Lung (tissue), 11 donors: ENCODE measurements at regions not wholly inside any gene's neighbourhood (a gene's known extent, or its start where the extent isn't known, plus 50 kb on each side); places are given as distances from the start of the nearest gene placed in this dataset.

Source experiments
- ATAC-seq: fragments of 200-7000 bp; cut with Tn5 transposase; one replicate; pipeline ENCODE4 v1.9.1; 2020; ENCODE audit warnings: moderate number of reproducible peaks; ENCODE audit not compliant: insufficient read depth, low FRiP score
- DNase-seq, 3 donors: peaks; one replicate each; pipeline ENCODE4 v3.0.0-alpha.2; 2013 to 2017
- H3K27ac ChIP-seq, 2 donors: one replicate each; pipeline ENCODE4 v1.5.1; 2013; ENCODE audit warnings: mild to moderate bottlenecking in 2 of 2, moderate library complexity in 2 of 2, control low read depth in 1 of 2, inconsistent platforms in 1 of 2, low read depth in 1 of 2, low read length in 1 of 2
- H3K27me3 ChIP-seq, 3 donors: one replicate each; pipeline ENCODE4 v1.5.1; 2013; ENCODE audit warnings: low read length in 2 of 3; ENCODE audit not compliant: control insufficient read depth in 3 of 3, insufficient read depth in 3 of 3
- H3K36me3 ChIP-seq, 4 donors: one replicate each; pipeline ENCODE4 v1.5.1; 2013; ENCODE audit warnings: low read length in 4 of 4, mild to moderate bottlenecking in 1 of 4, moderate library complexity in 1 of 4; ENCODE audit not compliant: control insufficient read depth in 4 of 4, insufficient read depth in 4 of 4
- H3K4me1 ChIP-seq, 5 donors: one replicate each; pipeline ENCODE4 v1.5.1; 2013; ENCODE audit warnings: low read length in 5 of 5, mild to moderate bottlenecking in 2 of 5, moderate library complexity in 1 of 5; ENCODE audit not compliant: control insufficient read depth in 5 of 5, insufficient read depth in 5 of 5
- H3K4me3 ChIP-seq: one replicate; pipeline ENCODE4 v1.5.1; 2013; ENCODE audit warnings: mild to moderate bottlenecking, control low read depth, moderate library complexity
- H3K9ac ChIP-seq, 2 donors: one replicate each; pipeline ENCODE4 v1.5.1; 2013; ENCODE audit warnings: low read length in 2 of 2, control low read depth in 1 of 2; ENCODE audit not compliant: insufficient read depth in 1 of 2
- H3K9me3 ChIP-seq, 4 donors: one replicate each; pipeline ENCODE4 v1.5.1; 2013; ENCODE audit warnings: low read length in 3 of 4, mild to moderate bottlenecking in 1 of 4, moderate library complexity in 1 of 4; ENCODE audit not compliant: control insufficient read depth in 4 of 4, insufficient read depth in 3 of 4
- CTCF ChIP-seq: IDR thresholded peaks from 2 replicates; pipeline ENCODE4 v1.5.1; 2012; ENCODE audit warnings: mild to moderate bottlenecking; ENCODE audit errors: control extremely low read depth, extremely low read depth
- WGBS, 2 donors: extraction: QIAGEN DNeasy Blood & Tissue Kit; methylation state at CpG; one replicate each; pipeline ENCODE4 v1.1.7; 2013; 5-methylcytosine and 5-hydroxymethylcytosine counted together
- donor health status: control.
- donor health status: control.
- donor health status: Bipolar disorder and iron deficiency.
- donor health status: healthy.
- donor health status: DM: yes; HTN: yes; CAD: no.

GRCh38 chr11:97996762-97997161 is 1024.0 kb upstream of the CNTN5 start:
- WGBS, 2 donors = 84 to 88% methylated on average over 3 of the region's 3 CpGs
- TF ChIP-seq CTCF = no peak

GRCh38 chr11:98003606-98004371 is 1017.0 kb upstream of the CNTN5 start:
- Histone ChIP-seq H3K9ac (no peak overlapping the region), H3K4me3 (no peak overlapping the region), H3K36me3 (no peaks in the 10 kb centered on the region), H3K4me1 (no peaks in the 10 kb centered on the region), H3K27me3 (no peaks in the 10 kb centered on the region), H3K27ac (no peak overlapping the region), H3K9me3 (no peaks in the 10 kb centered on the region)
- no peak for TF ChIP-seq CTCF
- no peak for ATAC-seq
- WGBS, 2 donors = 18 to 48% methylated on average over 1 of the region's 1 CpG
- no peak for DNase-seq

More at GRCh38 chr11:97996762-97997161, 1024.0 kb upstream of the CNTN5 start:
- no peak overlapping the region for H3K9ac ChIP-seq
- DNase-seq (no peak), ATAC-seq (no peak)
- H3K36me3 ChIP-seq = no peaks in the 10 kb centered on the region
- no peaks in the 10 kb centered on the region for H3K9me3 ChIP-seq
- H3K27me3 ChIP-seq = no peaks in the 10 kb centered on the region
- H3K4me1 ChIP-seq = no peaks in the 10 kb centered on the region
- H3K4me3 ChIP-seq = no peak overlapping the region
- H3K27ac ChIP-seq = no peak overlapping the region

GRCh38 chr11:98007072-98007471 is 1013.7 kb upstream of the CNTN5 start:
- no peak for DNase-seq
- Histone ChIP-seq H3K9ac (no peak overlapping the region), H3K27ac (no peak overlapping the region), H3K36me3 (no peaks in the 10 kb centered on the region), H3K4me3 (no peak overlapping the region), H3K9me3 (peaks cover 0 to under 1% (median 0%) of the 10 kb centered on the region in 4 donors), H3K4me1 (no peaks in the 10 kb centered on the region), H3K27me3 (no peaks in the 10 kb centered on the region)
- no peak for TF ChIP-seq CTCF
- 79 to 82% methylated on average over 2 of the region's 2 CpGs for WGBS, 2 donors
- no peak for ATAC-seq

GRCh38 chr11:98027652-98028051 is 993.1 kb upstream of the CNTN5 start:
- Histone ChIP-seq H3K9me3 (no peaks in the 10 kb centered on the region), H3K4me1 (no peaks in the 10 kb centered on the region), H3K27ac (no peak overlapping the region), H3K36me3 (no peaks in the 10 kb centered on the region), H3K27me3 (no peaks in the 10 kb centered on the region), H3K4me3 (no peak overlapping the region), H3K9ac (no peak overlapping the region)
- no peak for TF ChIP-seq CTCF
- WGBS, 2 donors = 72 to 82% methylated on average over 2 of the region's 2 CpGs
- DNase-seq (no peak), ATAC-seq (no peak)
